Amniotic stem cell (primary cell): ENCODE measurements at regions not wholly inside any gene's neighbourhood (a gene's known extent, or its start where the extent isn't known, plus 50 kb on each side); places are given as distances from the start of the nearest gene placed in this dataset.
A peak's percentile ranks its signal among the peaks of the same experiment; 100 is the strongest.
"Not testable (repeated sequence)": the region's sequence is repeated elsewhere in the genome, so short reads cannot be mapped to it uniquely, and the experiment has no call there.

ENCODE experiments used
- DNase-seq: peaks from one replicate; lab custom pipeline; 2025; lab: John Stamatoyannopoulos, UW

DNA sequence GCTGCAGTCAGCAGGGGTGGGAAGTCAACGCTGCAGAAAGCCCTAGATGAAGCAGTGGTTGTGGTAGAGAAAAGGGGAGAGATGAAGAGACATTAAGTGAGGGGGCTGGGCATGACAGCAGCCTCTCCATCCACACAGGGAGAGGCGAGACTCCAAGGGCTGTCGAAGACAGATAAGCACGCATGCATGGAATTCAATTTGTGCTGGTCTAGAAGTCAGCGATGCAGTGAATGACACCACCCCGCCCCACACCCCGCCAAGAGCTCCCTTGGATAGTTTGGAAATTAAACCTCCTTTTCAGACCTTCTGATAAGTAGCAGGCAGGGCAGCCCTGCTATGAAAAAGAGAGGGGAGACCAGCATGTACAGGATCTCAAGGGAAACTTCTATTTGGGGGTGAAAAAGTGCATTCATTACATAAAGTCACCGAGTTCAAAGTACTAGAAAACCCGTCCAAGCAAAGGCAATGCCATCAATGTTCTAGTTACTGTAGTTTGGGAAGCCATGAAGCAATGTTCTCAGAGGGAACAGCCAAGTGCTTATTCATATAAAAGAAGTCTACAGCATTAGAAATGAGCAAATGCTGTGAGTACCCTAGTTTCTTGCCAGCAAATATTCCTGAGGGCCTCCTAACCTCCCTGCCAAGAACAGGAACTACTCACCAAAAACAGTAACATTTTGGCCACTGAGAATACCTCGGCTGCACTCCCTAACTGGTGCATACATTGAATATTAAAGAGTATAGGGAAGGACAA lies 152.3 kb upstream of the ANXA10 start:
- no peak for DNase-seq

DNA sequence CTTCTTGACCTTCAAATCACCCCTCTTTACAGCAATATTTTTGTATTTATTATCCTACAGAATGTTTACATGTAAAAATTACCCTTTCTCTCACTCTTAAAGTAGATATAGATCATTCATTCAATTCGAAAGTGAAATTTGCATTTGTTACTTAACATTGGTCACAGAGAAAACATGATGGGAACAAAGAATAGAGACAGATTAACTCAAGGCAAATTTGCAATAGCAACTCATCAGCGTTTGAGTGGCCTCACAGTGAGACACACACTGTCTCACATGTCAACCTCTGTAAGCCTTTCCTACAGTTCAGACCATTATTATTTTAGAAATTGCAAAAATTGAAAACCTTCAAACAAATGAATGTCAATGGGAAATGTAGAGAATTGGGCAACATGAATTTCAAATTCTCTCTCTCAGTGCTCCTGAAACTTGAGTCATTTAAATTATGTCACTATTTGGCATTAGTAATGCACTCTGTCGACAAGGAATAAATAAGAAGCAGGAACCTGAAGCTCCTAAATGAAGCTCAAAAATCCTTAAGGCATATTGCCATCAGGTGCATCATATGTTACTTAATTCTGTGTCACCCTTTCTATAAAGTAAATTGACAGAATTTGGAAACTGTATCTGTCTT lies 148.3 kb upstream of the ANXA10 start:
- DNase-seq, result no peak

DNA sequence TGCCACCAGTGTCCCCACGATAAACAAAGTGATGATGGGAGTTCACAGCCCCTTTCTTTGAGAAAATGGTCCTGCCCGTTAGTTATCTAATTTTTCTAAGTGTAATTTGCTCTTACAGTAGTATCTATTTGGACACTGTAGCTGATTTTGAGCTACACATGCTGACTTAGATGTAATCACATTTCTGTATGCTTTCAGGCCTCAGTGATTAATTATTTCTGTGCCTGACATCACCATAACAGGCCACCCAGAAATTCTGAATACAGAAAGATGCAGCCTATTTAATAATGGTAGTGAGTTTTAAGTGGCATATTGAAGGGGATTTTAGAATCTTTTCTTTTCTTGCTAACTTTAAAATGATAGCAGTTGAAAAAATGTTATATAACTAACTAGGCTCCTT lies 147.6 kb upstream of the ANXA10 start:
- no peak for DNase-seq

DNA sequence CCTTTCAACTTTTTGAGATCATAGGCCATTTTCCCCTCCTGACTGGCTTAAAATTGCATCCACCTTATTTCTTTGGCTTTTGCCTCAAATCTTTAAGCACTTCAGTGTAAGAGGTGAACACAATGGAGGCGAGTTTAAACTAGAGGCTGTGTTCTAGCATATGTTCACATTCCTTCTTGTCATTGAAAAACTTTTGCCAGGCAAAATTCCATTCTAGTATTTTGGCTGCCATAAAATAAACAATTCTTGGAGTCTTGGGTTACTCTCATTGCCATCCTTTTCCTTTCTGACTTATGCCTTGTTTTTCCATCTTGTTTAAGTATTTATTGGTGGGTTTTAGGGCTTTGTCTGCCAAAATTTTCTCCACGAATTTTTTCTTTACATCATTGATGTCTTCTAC lies 137.3 kb upstream of the ANXA10 start:
- no peak for DNase-seq

DNA sequence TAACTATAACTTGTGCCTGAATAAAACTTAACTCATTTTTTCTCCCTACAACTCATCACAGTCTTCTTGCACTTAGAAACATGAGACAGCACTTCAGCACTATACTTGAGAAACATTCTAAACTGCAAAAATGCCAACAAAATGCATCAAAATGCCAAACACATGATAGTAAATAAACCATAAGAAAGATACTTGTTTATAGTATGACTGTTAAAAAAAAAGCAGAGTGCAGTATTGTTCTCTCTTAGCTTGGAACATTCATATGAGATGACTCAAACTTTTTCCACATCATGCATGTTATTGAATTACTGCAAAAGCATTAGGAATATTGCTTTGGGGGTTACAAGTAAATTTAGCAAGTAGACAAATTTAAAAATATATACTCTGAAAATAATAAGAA lies 135.7 kb upstream of the ANXA10 start:
- DNase-seq, result no peak

DNA sequence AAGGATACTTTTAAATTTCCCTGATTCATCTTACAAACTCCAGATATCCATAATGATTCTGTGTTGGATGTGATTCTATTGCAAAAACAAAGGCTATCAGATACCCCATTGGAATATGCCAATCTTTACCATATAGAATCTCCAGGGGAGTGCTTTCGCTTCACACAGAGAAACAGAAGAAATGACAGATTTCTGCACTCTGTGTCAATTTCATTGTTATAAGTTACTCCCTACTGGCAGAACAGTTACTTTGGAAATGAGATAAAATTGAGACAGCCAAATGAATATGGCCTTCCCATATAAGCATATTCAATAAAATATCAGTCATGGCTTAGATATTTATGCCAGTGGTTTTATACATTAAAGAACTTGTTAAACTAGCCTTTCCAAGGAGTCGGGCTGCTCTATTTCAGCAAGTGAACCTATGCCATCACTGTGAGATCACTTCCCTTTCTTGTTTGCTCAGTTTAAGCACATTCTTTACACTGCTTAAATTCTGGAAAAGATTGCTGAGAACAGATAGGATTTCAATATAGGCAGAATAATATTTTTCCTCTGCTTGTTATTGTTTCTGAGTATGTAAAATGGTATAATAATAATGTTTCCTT lies 127.5 kb upstream of the ANXA10 start:
- DNase-seq, result no peak

DNA sequence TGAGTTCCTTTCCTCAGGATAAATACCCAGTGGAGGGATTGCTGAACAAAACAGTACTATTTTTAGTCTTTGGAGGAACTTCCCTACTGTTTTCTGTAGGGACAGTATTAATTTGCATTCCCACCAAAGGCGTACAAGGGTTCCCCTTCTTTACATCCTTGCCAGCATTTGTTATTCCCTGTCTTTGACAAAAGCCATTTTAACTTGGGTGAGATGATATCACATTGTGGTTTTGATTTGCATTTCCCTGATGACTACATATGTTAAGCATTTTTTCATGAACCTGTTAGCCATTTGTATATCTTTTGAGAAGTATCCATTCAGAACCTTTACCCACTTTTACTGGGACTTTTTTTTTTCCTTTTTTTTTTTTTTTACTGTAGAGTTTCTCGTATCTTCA lies 126.2 kb upstream of the ANXA10 start:
- DNase-seq, result no peak

DNA sequence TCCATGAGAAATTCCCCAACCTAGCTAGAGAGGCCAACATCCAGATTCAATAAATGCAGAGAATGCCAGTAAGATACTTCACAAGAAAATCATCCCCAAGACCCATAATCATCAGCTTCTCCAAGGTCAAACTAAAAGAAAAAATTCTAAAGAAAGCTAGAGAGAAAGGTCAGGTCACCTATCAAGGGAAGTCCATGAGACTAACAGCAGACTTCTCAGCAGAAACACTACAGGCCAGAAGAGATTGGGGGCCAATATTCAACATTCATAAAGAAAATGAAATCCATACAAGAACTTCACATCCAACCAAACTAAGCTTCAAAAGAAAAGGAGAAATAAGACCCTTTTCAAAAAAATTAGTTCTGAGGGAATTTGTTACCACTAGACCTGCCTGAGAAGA lies 118.8 kb upstream of the ANXA10 start:
- DNase-seq, result no peak

DNA sequence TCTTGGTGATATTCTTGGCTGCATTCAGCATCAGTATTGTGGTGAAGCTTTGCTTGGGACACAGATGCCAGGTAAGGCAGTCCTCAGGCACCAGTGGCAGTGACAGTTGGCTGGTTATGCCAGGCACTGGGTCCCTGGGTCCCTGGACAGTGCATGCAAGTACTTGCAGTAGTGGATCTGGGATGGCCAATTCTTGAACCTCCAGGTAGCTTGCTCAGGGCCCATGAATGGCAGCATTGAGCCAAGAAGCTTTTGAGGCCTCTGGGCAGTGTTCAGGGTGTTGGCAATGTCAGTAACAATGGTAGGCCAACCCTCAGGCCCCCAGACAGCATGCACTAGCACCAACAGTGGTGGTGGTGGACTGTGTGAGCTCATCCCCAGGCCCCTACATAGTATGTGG lies 106.8 kb upstream of the ANXA10 start:
- DNase-seq, result no peak

DNA sequence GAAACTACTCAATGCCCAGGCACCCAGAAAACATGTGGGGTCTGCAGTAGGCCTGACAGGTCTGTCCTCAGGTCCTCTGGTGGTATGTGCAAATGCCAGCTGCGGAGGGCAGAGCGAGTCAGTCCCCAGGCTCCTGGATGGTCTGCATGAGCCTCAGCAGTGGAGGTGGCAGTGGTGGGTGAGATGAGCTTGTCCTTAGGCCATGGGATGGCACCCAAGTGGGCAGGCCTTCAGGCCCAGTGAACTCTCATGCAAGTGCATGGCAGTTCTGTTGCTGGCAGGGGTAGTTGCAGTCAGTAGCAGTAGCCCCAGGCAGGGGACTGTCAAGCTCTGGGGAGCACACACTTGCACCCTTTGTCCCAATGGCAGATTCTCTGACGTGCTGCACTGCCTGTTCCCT lies 106.3 kb upstream of the ANXA10 start:
- DNase-seq, result no peak

DNA sequence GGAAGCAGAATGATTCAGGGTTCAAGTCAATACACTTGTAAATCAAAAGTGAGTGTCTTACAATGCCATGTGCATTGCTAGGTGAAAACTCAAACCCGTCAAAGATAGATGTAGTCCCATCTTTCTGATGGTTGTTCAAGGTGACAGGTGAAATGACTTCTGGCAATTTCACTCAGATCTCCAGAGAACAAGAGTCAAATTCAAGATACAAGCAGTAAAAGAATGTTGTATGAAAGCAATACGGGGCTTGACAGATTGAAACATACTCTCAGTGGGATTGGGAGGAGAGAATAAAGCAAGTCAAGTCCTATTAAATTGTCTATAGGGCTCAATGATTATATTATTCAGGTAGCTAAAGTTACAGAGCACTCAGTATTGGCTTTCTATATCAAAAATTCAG lies 105.1 kb upstream of the ANXA10 start:
- DNase-seq, result no peak

DNA sequence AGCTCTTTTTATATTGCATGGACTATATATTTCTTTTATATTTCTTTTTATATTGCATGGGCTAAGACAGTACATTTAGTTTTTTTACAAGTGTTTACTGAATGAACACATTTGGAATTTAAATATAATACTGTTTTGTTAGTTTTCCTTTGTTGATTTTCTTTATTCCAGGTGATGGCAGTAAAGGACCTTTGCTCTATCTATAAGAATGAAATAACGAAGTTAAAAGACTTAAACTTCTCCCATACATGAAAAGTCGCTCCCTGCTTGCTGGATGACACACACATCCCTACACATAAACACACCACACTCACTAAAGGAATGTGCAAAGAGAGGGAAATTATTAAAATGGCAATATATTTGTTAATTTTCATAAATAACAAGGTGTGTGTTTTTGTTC lies 102.5 kb upstream of the ANXA10 start:
- no peak for DNase-seq

DNA sequence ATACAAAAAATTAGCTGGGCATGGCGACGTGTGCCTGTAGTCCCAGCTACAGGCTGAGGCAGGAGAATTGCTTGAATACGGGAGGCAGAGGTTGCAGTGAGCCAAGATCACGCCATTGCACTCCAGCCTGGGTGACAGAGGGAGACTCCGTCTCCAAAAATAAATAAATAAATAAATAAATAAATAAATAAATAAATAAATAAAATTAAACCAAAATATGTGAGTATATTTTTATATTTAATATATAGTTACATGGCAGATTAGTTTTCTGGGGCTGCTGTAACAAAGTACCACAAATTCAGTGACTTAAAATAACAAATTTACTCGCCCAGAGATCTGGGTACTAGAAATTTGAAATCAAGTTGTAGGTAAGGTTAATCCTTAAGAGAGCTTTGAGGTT lies 84.2 kb upstream of the ANXA10 start:
- DNase-seq, result not testable (repeated sequence)

DNA sequence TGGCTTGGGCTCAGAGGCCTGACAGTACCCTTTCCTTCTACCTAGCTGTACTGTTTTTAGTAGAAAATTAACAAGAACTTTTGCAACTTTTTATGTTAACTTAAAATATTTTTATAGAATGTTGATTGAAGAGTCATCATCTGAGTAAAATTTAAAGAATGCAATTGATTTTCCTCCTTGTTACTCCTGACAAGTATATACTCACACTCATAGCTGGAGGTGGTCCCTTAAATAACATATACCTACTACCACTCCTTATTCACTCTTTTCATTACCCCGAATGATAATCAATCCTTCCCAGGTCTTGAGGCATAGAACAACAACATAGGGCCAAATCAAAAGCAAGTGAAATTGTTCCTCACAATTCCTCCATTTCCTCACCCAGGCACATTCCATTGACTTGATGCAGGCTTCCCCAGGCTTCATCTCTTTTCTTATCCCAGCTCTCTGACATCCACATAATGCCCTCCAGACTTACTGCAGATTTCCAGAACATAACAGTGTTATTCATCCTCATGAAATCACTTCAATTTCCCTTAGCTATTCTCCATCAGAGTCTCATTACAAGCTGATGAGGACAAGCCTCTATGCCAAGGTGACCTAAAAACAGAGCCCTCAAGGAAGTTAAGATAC lies 73.2 kb upstream of the ANXA10 start:
- peak; percentile 50 for DNase-seq

DNA sequence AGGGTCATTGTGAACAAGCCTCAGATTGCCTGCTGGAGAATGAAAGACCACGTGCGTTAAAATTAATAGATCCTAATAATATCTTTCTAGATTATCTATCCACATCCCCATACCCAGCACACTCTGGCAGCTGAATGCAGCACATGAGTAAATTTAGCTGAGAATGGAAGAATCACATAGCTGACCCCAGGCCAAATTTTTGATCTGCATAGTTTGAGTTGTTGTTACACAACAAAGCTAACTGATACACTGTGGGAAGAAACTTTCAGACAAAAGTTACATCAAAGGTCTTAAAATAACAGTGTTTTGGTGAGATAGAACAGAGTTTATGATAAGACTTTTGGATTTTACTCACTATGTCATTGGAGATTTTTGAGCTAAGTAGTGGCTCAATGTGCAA lies 72.4 kb upstream of the ANXA10 start:
- no peak for DNase-seq

DNA sequence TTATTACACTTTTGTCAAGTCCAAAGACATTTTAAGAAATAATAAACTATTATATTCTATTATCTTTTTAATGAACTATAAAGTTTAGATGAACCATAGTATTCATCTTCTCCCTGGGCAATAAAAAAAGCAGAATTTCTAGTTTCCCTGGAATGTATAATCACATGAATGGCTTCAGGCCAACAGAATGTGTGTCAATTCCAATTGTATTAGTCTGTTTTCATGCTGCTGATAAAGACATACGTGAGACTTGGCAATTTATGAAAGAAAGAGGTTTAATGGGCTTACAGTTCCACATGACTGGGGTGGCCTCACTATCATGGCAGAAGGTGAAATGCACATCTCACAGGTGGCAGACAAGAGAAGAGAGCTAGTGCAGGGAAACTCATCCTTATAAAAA lies 70.7 kb upstream of the ANXA10 start:
- no peak for DNase-seq

DNA sequence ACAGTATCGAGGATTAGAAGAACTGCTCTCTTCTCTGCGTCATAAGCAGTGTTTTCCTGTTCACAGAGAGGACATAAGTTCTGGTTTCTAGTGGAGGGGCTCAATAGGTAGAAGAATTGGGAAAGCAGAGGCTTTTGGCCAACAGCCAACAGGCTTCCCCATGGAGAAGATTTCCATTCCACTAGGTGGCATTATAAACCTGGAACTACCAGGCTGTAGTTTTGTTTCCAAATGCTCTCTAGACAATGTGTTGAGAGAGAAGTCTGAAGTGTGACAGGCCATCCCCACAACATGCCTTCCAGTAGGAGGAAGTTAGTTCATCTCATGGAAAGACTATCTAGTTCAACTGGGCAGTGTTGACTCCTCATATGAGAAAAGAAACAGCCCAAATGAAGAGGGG lies 63.8 kb upstream of the ANXA10 start:
- no peak for DNase-seq

DNA sequence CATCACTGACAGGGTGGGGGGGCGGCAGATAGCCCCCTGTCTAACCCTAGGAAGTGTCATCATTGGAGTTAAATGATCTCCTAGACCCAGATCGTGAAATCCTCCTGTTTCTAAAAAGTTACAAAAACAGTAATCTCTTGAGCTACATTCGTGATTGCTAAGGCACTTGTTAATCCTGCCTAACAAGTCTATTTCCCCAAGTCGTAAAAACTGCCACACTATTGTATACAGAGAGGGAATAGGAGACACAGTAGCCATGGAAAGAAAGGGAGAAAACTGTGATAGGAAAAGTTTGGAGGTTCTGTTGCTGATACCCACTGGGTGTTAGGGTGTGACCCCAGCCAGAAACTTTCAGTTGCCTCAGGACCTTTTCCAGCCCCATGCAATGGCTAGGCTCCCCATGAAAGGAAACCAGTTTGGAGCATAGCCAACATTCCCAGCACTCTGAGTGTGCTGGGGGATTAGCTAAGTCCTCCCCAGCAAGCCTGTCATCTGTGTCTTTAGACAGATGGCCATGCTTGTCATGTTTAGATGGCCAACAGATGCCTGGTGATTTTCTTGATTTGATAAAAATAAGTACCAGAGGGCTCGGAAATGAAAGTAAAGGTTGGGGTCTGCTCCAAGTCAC lies 63.3 kb upstream of the ANXA10 start:
- DNase-seq, result no peak

DNA sequence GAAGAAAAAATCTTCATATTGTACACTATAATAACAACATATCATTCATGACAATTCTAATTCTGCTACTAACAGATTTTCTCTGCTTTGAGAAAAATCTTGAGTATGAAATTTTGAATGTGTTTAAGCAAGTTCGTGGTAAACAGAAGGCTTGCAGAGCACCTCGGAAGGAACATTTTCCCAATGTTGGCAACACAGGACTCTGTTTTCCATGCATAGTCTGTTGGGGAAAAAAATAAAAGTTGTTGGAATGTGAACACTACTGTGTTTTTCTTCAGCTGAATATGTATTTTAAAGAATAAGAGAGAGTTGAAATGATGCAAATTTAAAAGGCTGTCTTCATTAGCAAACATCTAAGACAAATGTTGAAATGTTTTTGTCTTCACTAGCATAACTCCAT lies 54.7 kb upstream of the ANXA10 start:
- no peak for DNase-seq

DNA sequence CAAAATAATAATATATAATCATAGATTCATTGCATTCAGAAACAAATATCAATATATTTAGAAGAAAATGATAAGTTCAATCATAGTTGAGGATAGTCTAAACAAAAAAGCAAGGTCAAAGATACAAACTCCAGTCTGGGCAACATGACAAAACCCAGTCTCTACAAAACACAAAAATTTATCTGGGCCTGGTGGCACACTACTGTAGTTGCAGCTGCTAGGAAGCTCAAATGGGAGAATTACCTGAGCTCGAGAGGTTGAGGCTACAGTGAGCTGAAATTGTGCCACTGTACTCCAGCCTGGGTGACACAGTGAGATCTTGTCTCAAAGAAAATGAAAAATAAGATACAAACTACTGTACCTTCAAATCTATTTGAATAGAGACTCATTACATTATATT lies 52.7 kb upstream of the ANXA10 start:
- no peak for DNase-seq
